MCF 10A (cell line): ENCODE measurements at regions not wholly inside any gene's neighbourhood (a gene's known extent, or its start where the extent isn't known, plus 50 kb on each side); places are given as distances from the start of the nearest gene placed in this dataset.

Experiments used
- BruUV-seq: library from RNA; stranded (reverse); fragments of 400-500 nt; replicated peaks from 2 replicates; lab custom pipeline; 2021; lab: Mats Ljungman, UMichigan
- CTCF ChIA-PET: fragments of 300-600 bp; sonication (Branson Sonifier 250); formaldehyde crosslinking; extraction: SDS; loops from one replicate; lab custom pipeline; 2021; ENCODE audit warnings: antibody characterized with exemption, inconsistent platforms; lab: Yijun Ruan, JAX
- POLR2A ChIA-PET: fragments of 300-600, 350-650 bp; sonication (Branson Sonifier 250); formaldehyde crosslinking; extraction: SDS; loops from one replicate; lab custom pipeline; 2020; ENCODE audit warnings: antibody characterized with exemption, inconsistent platforms; lab: Yijun Ruan, JAX
- DNase-seq: peaks from one replicate; pipeline ENCODE4 v3.0.0-alpha.2; 2018; ENCODE audit not compliant: unreplicated experiment
- H3K27ac Mint-ChIP-seq: one replicate; pipeline ENCODE4 v1.8.0; 2022; ENCODE audit warnings: mild to moderate bottlenecking, low read depth, mixed read lengths; ENCODE audit not compliant: unreplicated experiment
- H3K27me3 Mint-ChIP-seq: one replicate; pipeline ENCODE4 v1.8.0; 2022; ENCODE audit warnings: mixed read lengths; ENCODE audit not compliant: insufficient read depth, unreplicated experiment
- H3K36me3 Mint-ChIP-seq: one replicate; pipeline ENCODE4 v1.8.0; 2022; ENCODE audit warnings: mild to moderate bottlenecking, moderate library complexity, mixed read lengths; ENCODE audit not compliant: insufficient read depth, unreplicated experiment
- H3K4me1 Mint-ChIP-seq: one replicate; pipeline ENCODE4 v1.8.0; 2022; ENCODE audit warnings: mixed read lengths; ENCODE audit not compliant: insufficient read depth, unreplicated experiment
- H3K4me3 Mint-ChIP-seq: one replicate; pipeline ENCODE4 v1.8.0; 2022; ENCODE audit warnings: mild to moderate bottlenecking, moderate library complexity, mixed read lengths; ENCODE audit not compliant: unreplicated experiment
- H3K9me3 Mint-ChIP-seq: one replicate; pipeline ENCODE4 v1.8.0; 2022; ENCODE audit warnings: mixed read lengths; ENCODE audit not compliant: unreplicated experiment
- CTCF ChIP-seq: fragments of 200-600 bp; IDR thresholded peaks from one replicate; pipeline ENCODE4 v1.8.0; 2022; ENCODE audit warnings: antibody characterized with exemption, mild to moderate bottlenecking; ENCODE audit not compliant: unreplicated experiment
- intact Hi-C: fragments of 100-400 bp; cut with micrococcal nuclease; formaldehyde crosslinking; loops from 2 replicates; pipeline ENCODE4 v1.14.1; 2022

GRCh38 chr4:78691971-78692821 is 84.0 kb upstream of the BMP2K start:
- CTCF ChIA-PET = interaction anchor here (1.0 kb wide), 1 partner anchor 42 kb away, joined by 3 read pairs; no protein-coding TSS in a partner anchor
- POLR2A ChIA-PET = no interaction called here
- Mint-ChIP-seq H3K4me3 (no peak overlapping the region), H3K36me3 (no peaks in the 10 kb centered on the region), H3K4me1 (peaks cover 21% of the 10 kb centered on the region), H3K27me3 (no peaks in the 10 kb centered on the region), H3K27ac (no peak overlapping the region), H3K9me3 (no peaks in the 10 kb centered on the region)
- no peak for TF ChIP-seq CTCF
- intact Hi-C loops = no loop called here
- BruUV-seq = no TSS peak
- no peak for DNase-seq

- intact Hi-C loops = no loop called here
- POLR2A ChIA-PET = no interaction called here
- TF ChIP-seq CTCF = no peak
- H3K4me1 Mint-ChIP-seq = peaks cover 21% of the 10 kb centered on the region
- H3K4me3 Mint-ChIP-seq = no peak overlapping the region
- no TSS peak for BruUV-seq
- no peaks in the 10 kb centered on the region for H3K36me3 Mint-ChIP-seq
- H3K9me3 Mint-ChIP-seq = no peaks in the 10 kb centered on the region
- CTCF ChIA-PET = no interaction called here
- H3K27me3 Mint-ChIP-seq = no peaks in the 10 kb centered on the region
- no peak overlapping the region for H3K27ac Mint-ChIP-seq
- DNase-seq = no peak
Measured at GRCh38 chr4:78692822-78693170, 83.4 kb upstream of the BMP2K start.

GRCh38 chr4:78693777-78694456 is 82.2 kb upstream of the BMP2K start:
- no peaks in the 10 kb centered on the region for H3K9me3 Mint-ChIP-seq
- POLR2A ChIA-PET = interaction anchor here (1.1 to 1.9 kb wide), 3 partner anchors 11 to 49 kb away, joined by 3 to 13 read pairs (median 3); no protein-coding TSS in a partner anchor
- TF ChIP-seq CTCF = no peak

GRCh38 chr4:78694457-78694787 is 81.7 kb upstream of the BMP2K start:
- H3K9me3 Mint-ChIP-seq = no peaks in the 10 kb centered on the region
- no peak for TF ChIP-seq CTCF
- H3K27me3 Mint-ChIP-seq = no peaks in the 10 kb centered on the region
- intact Hi-C loops = no loop called here
- POLR2A ChIA-PET = interaction anchor here (1.1 to 1.9 kb wide), 3 partner anchors 11 to 50 kb away, joined by 3 to 13 read pairs (median 3); no protein-coding TSS in a partner anchor
- CTCF ChIA-PET = interaction anchor here (0.6 to 1.3 kb wide), 3 partner anchors 11 to 167 kb away, joined by 3 read pairs; no protein-coding TSS in a partner anchor
- DNase-seq = no peak
- H3K27ac Mint-ChIP-seq = no peak overlapping the region
- no TSS peak for BruUV-seq
- peaks cover 12% of the 10 kb centered on the region for H3K4me1 Mint-ChIP-seq
- H3K36me3 Mint-ChIP-seq = no peaks in the 10 kb centered on the region
- H3K4me3 Mint-ChIP-seq = no peak overlapping the region

More at GRCh38 chr4:78693777-78694456, 82.2 kb upstream of the BMP2K start:
- no TSS peak for BruUV-seq
- peaks cover 12% of the 10 kb centered on the region for H3K4me1 Mint-ChIP-seq
- peak; percentile 33 for DNase-seq
- no peak overlapping the region for H3K4me3 Mint-ChIP-seq
- CTCF ChIA-PET = interaction anchor here (0.6 kb wide), 1 partner anchor 53 kb away, joined by 3 read pairs; no protein-coding TSS in a partner anchor
- H3K27ac Mint-ChIP-seq = no peak overlapping the region
- intact Hi-C loops = no loop called here
- H3K36me3 Mint-ChIP-seq = no peaks in the 10 kb centered on the region
- no peaks in the 10 kb centered on the region for H3K27me3 Mint-ChIP-seq
